HG03354 (cell line): ENCODE measurements at regions not wholly inside any gene's neighbourhood (a gene's known extent, or its start where the extent isn't known, plus 50 kb on each side); places are given as distances from the start of the nearest gene placed in this dataset.

ENCODE experiments used
- ATAC-seq: cut with Tn5 transposase; IDR thresholded peaks from one replicate; pipeline ENCODE4 v1.9.1; 2021; ENCODE audit warnings: mild to moderate bottlenecking; ENCODE audit not compliant: unreplicated experiment, poor library complexity, severe bottlenecking

DNA sequence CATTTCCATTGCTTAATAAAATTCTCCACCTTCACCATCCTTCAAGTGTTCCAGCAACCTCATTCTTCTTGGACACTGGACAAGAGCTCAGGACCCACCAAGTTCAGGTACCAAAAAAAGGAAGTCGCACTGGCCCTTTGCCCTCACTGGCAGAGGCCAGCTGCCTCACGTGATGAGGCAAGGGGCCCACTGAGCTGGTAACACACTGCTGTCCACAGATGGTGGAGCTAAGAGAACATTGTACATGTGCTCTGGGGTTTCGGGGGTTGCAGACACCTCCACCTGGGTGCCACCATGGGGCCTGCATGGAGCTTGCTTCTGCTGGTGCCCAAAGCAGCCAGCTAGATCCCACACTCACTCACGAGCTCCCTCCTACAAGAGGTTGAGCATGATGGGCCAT lies 71.3 kb downstream of the SCG2 start:
- ATAC-seq, result no peak

DNA sequence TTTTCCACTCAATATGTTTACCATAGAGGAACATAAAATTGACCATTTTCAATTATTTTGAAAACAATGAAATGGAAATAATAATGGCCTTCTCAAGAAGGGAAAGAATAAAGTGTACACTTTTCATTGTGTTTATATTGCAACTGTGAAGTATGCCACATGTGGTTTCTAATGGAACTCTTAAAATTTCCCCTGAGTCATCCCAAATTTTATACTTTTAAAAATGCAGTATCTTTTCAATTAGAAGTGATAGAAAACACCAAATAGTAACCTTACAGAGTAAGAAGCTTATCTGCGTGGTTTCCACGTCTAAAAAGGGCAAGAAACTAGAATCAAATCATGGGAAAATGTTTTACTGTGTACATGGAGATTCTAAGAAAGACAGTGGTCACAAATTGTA lies 70.0 kb downstream of the SCG2 start:
- no peak for ATAC-seq

DNA sequence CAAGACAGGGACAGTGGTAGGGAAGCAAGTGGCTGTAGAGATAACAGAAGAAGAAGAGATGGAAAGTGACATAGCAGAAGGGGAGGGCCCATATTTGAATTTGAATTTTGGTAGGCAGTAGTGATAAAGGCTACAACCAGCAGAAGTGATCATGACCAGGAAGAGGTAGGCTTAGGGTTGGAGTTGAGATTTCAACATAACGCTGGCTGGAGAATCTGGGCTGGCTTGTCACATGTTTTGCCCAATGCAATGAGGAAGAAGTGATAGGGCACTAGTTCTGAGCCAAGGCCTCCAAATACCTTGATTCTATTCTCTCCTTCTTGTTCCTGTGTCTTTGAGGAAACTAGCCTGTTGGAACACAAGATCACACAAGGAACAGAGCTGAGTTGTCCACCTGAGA lies 69.4 kb downstream of the SCG2 start:
- ATAC-seq, result no peak

DNA sequence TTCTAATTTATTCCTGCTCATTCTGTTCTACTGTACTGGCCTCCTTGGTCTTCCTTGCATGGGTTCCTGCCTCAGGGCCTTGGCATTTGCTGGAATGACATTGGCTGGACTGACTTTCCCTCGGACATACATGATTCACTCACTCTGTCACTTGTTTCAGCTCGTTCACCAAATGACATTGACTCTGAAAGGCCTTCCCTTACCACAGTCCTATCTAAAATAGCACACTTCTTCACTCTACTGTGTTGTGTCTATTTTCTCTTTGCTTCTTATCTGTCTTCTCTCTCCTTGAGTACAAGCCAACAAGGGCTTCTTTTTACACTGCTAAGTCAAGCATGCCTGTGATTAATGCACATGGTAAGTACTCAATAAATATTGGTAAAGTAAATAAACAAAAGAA lies 65.6 kb downstream of the SCG2 start:
- no peak for ATAC-seq

DNA sequence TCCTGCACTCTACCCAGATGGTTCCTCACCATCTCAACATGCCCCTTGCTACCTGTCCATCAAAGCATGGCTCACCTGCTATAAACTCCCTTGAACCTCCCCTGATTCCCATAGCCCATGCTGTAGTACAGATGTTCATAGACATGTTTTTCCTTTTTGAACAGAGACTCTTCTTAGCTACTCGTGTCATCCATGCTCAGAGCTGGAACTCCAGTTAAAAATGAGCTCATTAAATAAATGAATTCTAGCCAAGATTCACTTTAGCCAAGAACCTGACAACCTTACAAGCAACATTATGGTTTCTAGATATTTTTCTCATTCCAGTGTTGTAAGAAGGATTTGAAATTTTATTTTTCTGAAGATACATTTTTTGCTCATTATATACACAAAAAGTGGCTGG lies 65.0 kb downstream of the SCG2 start:
- ATAC-seq, result no peak

DNA sequence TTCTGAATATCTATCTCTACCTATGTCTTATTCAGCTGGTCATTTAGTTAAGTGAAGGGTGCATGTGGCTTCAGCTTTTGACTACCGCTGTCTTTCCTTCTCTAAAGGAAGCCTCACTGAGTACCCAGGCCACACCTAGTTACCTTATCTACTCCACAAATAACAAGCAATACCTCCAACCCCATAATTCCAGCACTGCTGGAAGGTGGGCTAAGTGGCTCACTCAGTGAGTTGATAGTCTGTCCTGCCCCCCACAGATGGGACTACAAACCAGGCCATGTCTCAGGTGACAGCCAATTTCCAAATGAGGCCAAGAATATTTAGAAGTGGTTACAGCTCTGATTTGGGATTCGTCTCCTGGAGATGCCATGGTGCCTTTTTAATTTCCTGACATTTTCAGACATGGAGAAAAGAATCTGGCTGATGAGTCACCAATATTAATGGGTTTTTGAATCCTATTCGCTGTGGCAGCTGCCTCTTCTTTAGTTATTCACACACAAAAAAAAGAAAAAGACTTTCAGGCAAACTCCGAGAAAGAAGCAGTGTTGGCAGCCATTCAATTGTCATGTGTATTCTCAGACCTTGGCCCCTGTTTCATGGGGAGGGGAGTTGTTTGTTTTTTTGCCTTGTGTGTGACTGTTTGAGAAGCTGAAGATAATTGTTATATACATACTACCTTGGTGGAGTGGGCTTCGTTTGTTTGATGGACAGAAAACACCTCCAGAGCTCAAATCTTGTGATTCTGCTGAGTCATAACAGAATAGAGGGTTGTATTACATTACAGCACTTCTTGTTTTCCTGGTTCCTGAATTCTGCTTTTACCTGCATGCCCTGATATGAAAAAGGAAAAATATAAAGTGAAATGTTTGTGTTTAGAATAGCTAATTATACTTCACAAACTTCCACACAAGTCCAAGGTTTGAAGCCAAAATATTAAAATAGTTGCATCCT lies 64.2 kb downstream of the SCG2 start:
- ATAC-seq, result no peak

DNA sequence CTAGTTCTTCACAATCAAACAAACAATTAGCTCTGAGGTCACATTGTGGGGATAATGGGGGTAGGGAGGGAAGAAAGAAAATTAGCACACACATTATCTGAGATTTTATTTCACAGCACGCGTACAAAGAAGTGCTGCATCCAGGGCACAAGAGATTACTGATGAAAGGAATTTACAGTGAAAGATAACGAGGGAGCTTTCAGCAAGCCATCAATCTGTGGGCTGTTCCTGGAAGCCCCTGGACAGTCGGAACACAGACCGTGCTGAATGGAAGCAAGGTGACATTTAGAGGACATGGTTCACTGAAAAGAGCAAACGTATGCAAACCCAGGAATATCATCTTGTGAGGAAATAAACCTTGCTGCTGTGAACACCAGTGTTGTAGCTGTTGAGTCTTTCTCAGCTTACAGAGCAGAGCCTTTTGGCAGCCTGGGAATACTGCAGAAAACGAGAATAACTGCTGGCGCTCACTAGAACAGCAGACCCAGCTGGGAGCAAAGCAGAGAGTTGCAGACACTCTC lies 63.2 kb downstream of the SCG2 start:
- no peak for ATAC-seq

DNA sequence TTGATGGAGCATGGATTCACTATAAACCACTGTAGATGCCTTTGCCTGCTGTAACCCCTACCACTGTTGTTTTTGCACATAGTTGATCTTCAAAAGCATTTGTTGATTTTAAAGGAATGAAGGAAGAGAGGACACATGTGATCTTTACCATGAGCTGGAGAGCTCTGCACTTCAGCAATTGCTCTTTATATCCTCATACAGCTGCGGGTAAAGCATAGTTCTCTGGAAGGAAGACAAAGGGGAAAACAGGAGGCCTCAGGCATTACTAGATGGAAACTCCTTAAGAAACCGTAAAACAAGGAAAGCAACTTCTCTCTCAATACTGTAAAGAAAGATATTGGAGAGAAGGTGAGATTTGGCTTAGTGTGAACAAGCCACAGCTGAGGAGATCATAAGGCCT lies 60.6 kb downstream of the SCG2 start:
- ATAC-seq, result no peak

DNA sequence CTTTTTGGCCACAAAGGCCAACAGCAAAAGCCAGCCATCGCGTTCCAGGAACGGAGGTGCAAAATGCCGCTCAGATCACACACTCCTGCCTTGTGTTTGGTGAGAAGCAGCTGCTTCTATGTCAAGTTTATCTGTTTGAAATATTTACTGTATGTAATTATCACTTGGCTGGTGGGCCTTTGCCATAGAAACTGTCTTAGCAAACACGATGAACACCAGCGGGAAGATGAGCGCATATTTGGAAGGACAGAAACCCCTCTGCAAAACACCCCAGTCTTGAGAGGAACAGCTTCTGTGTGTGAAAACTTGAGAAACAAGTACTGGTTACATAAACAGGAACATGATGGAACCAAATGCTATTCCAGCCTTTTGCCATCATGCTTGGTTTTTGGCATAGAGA lies 59.7 kb downstream of the SCG2 start:
- ATAC-seq, result no peak

DNA sequence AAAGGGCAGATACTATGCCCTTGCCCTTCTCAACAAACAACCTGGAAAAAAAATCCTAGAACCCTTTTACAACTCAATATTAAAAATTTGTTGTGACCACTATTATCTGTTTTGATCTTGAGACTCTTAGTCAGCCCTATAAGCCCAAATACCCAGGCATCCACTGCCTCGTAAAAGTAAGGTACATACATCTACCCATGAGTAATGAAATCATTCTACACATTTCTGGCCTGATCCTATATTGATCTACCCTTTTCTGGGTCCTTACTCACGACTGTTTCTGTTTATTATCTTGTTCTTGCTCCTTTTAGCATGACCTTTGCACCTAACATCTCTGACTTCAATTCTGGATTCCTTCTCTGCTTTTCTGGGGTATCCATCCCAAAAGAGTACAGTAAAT lies 56.8 kb downstream of the SCG2 start:
- no peak for ATAC-seq

DNA sequence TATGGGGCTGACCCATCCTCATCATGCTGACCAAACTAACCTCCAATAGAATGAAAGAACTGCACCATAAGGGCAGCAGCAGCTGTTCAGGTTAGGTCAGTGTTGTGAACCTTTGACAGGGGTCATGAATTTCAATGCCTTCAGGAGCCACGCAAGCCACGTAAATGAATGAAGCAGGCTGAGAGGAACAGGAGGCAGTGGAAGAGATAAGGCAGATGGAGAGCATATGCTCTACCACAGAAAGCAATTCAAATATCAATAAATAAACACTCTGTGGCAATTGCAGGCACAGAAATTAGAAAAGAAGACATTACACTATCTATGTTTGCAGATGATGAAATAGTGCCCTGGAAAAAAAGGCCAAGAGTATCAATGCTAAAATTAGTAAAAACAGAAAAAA lies 56.3 kb downstream of the SCG2 start:
- no peak for ATAC-seq
